Skeletal muscle cell (primary cell): ENCODE measurements at regions not wholly inside any gene's neighbourhood (a gene's known extent, or its start where the extent isn't known, plus 50 kb on each side); places are given as distances from the start of the nearest gene placed in this dataset.
A peak's percentile ranks its signal among the peaks of the same experiment; 100 is the strongest.

Experiments
- DNase-seq: peaks from one replicate; pipeline ENCODE4 v3.0.0-alpha.2; 2010; ENCODE audit warnings: low read depth
- H3K4me3 ChIP-seq: 2 replicates; pipeline ENCODE4 v1.5.1; 2011; ENCODE audit warnings: low read depth, mild to moderate bottlenecking, control low read depth, low read length, moderate library complexity

GRCh38 chr1:177451191-177451590, 280.4 kb downstream of the BRINP2 start:
- DNase-seq: no peak
- no peak overlapping the region for H3K4me3 ChIP-seq

GRCh38 chr1:177448652-177449357, 278.0 kb downstream of the BRINP2 start:
- no peak overlapping the region for H3K4me3 ChIP-seq
- DNase-seq: peak; percentile 45

- DNase-seq: no peak
- no peak overlapping the region for H3K4me3 ChIP-seq
Observed at GRCh38 chr1:177448036-177448615, 277.4 kb downstream of the BRINP2 start.

- DNase-seq: no peak
- no peak overlapping the region for H3K4me3 ChIP-seq
Observed at GRCh38 chr1:177444997-177445746, 274.4 kb downstream of the BRINP2 start.

GRCh38 chr1:177443003-177443402, 272.2 kb downstream of the BRINP2 start:
- DNase-seq: no peak
- no peak overlapping the region for H3K4me3 ChIP-seq

GRCh38 chr1:177442584-177442983, 271.8 kb downstream of the BRINP2 start:
- no peak overlapping the region for H3K4me3 ChIP-seq
- DNase-seq: no peak

- no peak for DNase-seq
- no peak overlapping the region for H3K4me3 ChIP-seq
Observed at GRCh38 chr1:177441281-177441680, 270.5 kb downstream of the BRINP2 start.

- DNase-seq: no peak
- H3K4me3 ChIP-seq: no peak overlapping the region
Observed at GRCh38 chr1:177440821-177441220, 270.1 kb downstream of the BRINP2 start.

- no peak overlapping the region for H3K4me3 ChIP-seq
- DNase-seq: no peak
Observed at GRCh38 chr1:177439301-177439700, 268.5 kb downstream of the BRINP2 start.

GRCh38 chr1:177435364-177435763, 264.6 kb downstream of the BRINP2 start:
- no peak for DNase-seq
- H3K4me3 ChIP-seq: no peak overlapping the region

GRCh38 chr1:177432897-177433296, 262.1 kb downstream of the BRINP2 start:
- no peak overlapping the region for H3K4me3 ChIP-seq
- no peak for DNase-seq

- no peak for DNase-seq
- H3K4me3 ChIP-seq: no peak overlapping the region
Observed at GRCh38 chr1:177431123-177431522, 260.4 kb downstream of the BRINP2 start.

GRCh38 chr1:177429234-177429633, 258.5 kb downstream of the BRINP2 start:
- H3K4me3 ChIP-seq: no peak overlapping the region
- no peak for DNase-seq

- no peak overlapping the region for H3K4me3 ChIP-seq
- DNase-seq: no peak
Observed at GRCh38 chr1:177427811-177428210, 257.1 kb downstream of the BRINP2 start.

- no peak for DNase-seq
- H3K4me3 ChIP-seq: no peak overlapping the region
Observed at GRCh38 chr1:177426497-177426896, 255.7 kb downstream of the BRINP2 start.

GRCh38 chr1:177425199-177425598, 254.4 kb downstream of the BRINP2 start:
- DNase-seq: no peak
- H3K4me3 ChIP-seq: no peak overlapping the region

- no peak overlapping the region for H3K4me3 ChIP-seq
- DNase-seq: peak; percentile 29
Observed at GRCh38 chr1:177424744-177425143, 254.0 kb downstream of the BRINP2 start.

- DNase-seq: peak; percentile 25
Observed at GRCh38 chr1:177423090-177423489, 252.3 kb downstream of the BRINP2 start.

GRCh38 chr1:177413982-177414596, 243.3 kb downstream of the BRINP2 start:
- no peak overlapping the region for H3K4me3 ChIP-seq
- DNase-seq: no peak

More at GRCh38 chr1:177423090-177423489, 252.3 kb downstream of the BRINP2 start:
- no peak overlapping the region for H3K4me3 ChIP-seq

- H3K4me3 ChIP-seq: no peak overlapping the region
- no peak for DNase-seq
Observed at GRCh38 chr1:177411381-177411780, 240.6 kb downstream of the BRINP2 start.
